HG03280 (cell line): ENCODE measurements at regions not wholly inside any gene's neighbourhood (a gene's known extent, or its start where the extent isn't known, plus 50 kb on each side); places are given as distances from the start of the nearest gene placed in this dataset.
A peak's percentile ranks its signal among the peaks of the same experiment; 100 is the strongest.
"Not testable (repeated sequence)": the region's sequence is repeated elsewhere in the genome, so short reads cannot be mapped to it uniquely, and the experiment has no call there.

Experiments
- ATAC-seq: cut with Tn5 transposase; IDR thresholded peaks from one replicate; pipeline ENCODE4 v1.9.1; 2021; ENCODE audit warnings: mild to moderate bottlenecking, moderate library complexity; ENCODE audit not compliant: unreplicated experiment

GRCh38 chr7:55299273-55299967 is 65.7 kb upstream of the LANCL2 start:
- ATAC-seq, result no peak

DNA sequence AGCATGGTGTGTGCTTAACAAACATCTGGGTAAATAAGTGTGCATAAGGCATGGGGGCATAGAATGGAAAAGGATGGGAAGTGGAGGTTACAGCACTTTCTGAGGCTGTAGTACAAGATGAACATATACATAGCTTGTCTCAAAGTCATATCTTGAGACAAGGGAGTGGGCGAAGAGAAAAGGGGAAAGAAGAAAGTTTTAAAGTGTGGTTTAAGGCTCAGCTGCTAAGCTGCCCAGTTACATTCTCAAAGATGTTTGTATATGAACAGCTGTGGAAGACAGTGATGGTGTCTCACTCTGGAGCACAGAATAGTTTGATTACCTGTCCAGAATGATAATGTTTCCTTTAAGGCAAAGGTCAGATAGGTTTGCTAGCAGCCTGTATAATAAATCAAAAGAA is 61.9 kb upstream of the LANCL2 start:
- ATAC-seq, result no peak

GRCh38 chr7:55304018-55304762 is 60.9 kb upstream of the LANCL2 start:
- ATAC-seq, result no peak

DNA sequence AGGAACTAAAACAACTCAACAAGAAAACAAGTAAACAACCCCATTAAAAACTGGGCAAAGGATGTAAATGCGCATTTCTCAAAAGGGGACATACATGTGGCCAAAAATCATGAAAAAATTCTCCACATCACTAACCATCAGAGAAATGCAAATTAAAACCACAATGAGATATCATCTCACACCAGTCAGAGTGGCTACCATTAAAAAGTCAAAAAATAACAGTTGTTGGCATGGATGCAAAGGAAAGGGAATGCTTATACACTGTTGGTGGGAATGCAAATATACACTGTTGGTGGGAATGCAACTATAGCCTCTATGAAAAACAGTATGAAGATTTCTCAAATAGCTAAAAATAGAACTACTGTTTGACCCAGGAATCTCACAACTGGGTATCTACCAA is 60.0 kb upstream of the LANCL2 start:
- ATAC-seq, result no peak

- ATAC-seq, result no peak
These were observed 58.8 kb upstream of the LANCL2 start for GRCh38 chr7:55306331-55306730.

- ATAC-seq, result no peak
These were observed 57.8 kb upstream of the LANCL2 start for GRCh38 chr7:55307123-55307916.

DNA sequence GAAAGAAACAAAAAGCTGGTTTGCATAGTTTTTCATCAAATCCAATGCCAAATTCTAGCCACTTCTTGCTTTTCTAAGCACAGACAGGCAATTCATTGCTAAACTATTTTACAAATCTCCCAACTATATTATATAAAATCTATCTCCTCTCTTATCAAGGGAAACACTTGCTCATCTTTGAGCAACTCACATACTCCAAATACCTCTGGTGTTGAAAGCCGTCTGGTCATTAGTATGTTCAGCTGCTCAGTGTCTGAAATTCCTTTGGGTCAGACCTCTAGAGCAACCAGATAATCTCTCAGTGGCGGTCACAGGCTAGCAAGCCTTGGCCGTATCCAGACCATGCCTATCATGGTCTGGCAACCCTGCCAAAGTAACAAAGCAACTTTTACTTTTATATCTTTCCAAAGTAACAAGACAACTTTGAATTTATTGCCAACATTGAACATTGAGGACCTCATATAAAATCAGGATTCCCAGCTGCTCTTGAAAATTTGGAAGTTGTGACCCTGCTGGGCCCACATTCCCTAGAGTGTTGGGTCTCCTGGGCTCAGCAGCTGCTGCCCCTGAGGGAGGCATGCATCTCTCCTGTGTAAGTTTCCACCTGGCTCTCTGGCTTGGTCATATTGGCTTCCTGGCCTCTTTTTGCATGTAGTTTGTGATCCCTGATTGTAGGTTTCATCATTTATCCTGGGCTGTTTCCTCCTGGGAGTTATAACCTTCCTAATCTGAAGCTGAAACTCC is 56.8 kb upstream of the LANCL2 start:
- ATAC-seq, result no peak

DNA sequence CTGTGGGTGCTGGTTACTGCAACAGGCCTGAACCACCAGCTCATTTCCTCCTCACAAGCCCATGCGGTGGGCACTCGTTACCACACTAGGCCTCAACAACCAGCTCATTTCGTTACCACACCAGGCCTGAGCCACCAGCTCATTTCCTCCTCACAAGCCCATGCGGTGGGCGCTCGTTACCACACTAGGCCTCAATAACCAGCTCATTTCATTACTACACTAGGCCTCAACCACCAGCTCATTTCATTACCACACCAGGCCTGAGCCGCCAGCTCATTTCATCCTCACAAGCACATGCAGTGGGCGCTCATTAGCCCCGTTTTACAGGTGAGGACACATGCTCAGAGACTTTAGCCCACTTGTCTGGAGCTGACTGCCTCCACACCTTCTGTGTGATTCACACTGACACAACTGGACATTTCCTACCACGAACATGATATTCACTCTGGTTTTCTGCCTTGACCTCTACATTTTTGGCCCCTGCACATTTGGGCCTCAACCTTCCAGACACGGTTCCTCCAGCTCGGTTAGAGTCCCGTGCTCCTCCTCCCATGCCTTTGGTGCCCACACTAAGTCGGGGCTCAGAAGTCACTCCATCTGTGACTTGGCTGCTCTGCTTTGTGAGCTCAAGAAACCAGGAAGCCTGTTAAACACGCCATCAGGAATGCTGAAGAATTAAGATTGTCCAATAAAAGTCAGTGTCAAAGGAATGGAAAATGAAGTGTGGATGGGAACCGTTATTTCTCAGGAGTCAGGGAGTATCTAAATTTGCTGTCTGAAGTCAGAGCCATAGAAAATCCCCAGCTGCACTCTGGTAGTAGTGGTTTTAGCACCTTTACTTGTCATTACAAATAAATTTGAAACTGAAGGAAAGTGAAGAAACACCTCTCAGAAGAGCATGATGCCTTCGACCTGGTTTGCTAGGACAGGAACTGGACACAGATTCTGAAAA is 55.8 kb upstream of the LANCL2 start:
- ATAC-seq, result peak; percentile 90

- no peak for ATAC-seq
These were observed 54.7 kb upstream of the LANCL2 start for GRCh38 chr7:55310287-55311025.

DNA sequence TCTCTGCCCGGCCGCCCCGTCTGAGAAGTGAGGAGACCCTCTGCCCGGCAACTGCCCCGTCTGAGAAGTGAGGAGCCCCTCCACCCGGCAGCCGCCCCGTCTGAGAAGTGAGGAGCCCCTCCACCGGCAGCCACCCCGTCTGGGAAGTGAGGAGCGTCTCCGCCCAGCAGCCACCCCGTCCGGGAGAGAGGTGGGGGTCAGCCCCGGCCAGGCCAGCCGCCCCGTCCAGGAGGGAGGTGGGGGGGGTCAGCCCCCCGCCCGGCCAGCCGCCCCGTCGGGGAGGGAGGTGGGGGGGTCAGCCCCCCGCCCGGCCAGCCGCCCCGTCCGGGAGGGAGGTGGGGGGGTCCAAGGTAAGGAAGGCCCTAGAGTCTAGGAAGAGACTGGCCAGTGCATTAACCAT is 53.2 kb upstream of the LANCL2 start:
- not testable (repeated sequence) for ATAC-seq

GRCh38 chr7:55313671-55314070 is 51.5 kb upstream of the LANCL2 start:
- not testable (repeated sequence) for ATAC-seq

DNA sequence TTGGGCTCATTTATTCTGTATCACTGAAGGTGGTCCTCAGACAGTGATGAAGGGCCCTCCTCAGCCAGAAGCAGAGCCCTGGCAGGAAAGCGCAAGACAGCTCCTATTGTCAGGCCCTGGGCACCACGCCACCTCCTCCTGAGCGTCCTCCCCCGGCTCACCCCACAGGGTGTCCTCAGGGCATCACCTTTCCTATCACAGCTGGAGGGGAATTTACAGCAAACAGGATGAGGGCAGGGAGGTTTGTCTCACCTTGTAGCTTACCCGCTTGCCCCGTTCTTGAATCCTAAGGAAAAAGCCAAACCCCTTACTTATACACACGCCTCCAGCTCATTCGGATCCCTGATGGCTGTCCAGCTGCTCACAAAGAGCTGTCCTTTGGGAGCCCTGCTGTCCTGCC is 50.2 kb upstream of the LANCL2 start:
- ATAC-seq, result no peak
